ENCODE measurements at regions not wholly inside any gene's neighbourhood (a gene's known extent, or its start where the extent isn't known, plus 50 kb on each side); places are given as distances from the start of the nearest gene placed in this dataset.

- TF ChIP-seq CTCF (conservative IDR thresholded peaks at IDR 0.05; ENCODE audit: low read length) (0 out of 2 replicates have a peak, but pooled peaks have one; percentile 13), EZH2phosphoT487 (IDR thresholded peaks at IDR 0.05; ENCODE audit: borderline replicate concordance) (no peak)
Measured at GRCh38 chr2:105990624-105991023, 203.5 kb downstream of the UXS1 start.
